Stomach (tissue), 8 donors: ENCODE measurements at regions not wholly inside any gene's neighbourhood (a gene's known extent, or its start where the extent isn't known, plus 50 kb on each side); places are given as distances from the start of the nearest gene placed in this dataset.

Experiments used
- DNase-seq, 2 donors: peaks; one replicate each; pipeline versions ENCODE4 v3.0.0 to v3.0.0-alpha.2; 2013 to 2019
- H3K27ac ChIP-seq, 5 donors: fragments of 200-600 bp in 4 of 5; sonication (generic) in 4 of 5; one replicate each; pipeline ENCODE4 v1.5.1; 2013 to 2019; ENCODE audit warnings: mild to moderate bottlenecking in 1 of 5, moderate library complexity in 1 of 5
- H3K27me3 ChIP-seq, 3 donors: fragments of 200-600 bp; sonication (generic); one replicate each; pipeline ENCODE4 v1.5.1; 2017 to 2019; ENCODE audit warnings: mixed run types in 1 of 3
- H3K36me3 ChIP-seq, 4 donors: fragments of 200-600 bp; sonication (generic); 1 replicate in 3 of 4; 2 replicates in 1 of 4; pipeline ENCODE4 v1.5.1; 2016 to 2019
- H3K4me1 ChIP-seq, 4 donors: fragments of 200-600 bp; sonication (generic); one replicate each; pipeline ENCODE4 v1.5.1; 2016 to 2019
- H3K4me3 ChIP-seq, 4 donors: fragments of 200-600 bp; sonication (generic) in 3 of 4; one replicate each; pipeline ENCODE4 v1.5.1; 2016 to 2019; ENCODE audit warnings: mild to moderate bottlenecking in 1 of 4
- H3K9me3 ChIP-seq, 4 donors: fragments of 200-600 bp; sonication (generic); one replicate each; pipeline ENCODE4 v1.5.1; 2016 to 2019
- CTCF ChIP-seq, 7 experiments: fragments of 450-650 bp in 4 of 7; fragments of 200-600 bp in 3 of 7; sonication (generic) in 3 of 7; IDR thresholded peaks; one replicate each; pipeline ENCODE4 v1.5.1; 2016 to 2019; ENCODE audit warnings: antibody characterized with exemption in 7 of 7, control low read depth in 2 of 7, mild to moderate bottlenecking in 1 of 7
- EP300 ChIP-seq: sonication (generic); formaldehyde crosslinking; IDR thresholded peaks from one replicate; pipeline ENCODE4 v1.6.1; 2017; ENCODE audit warnings: antibody characterized with exemption
- POLR2A ChIP-seq, 4 donors: fragments of 450-650 bp; IDR thresholded peaks; one replicate each; pipeline ENCODE4 v1.6.1; 2016; ENCODE audit warnings: antibody characterized with exemption in 4 of 4, control low read depth in 2 of 4, mild to moderate bottlenecking in 1 of 4, moderate library complexity in 1 of 4
- POLR2AphosphoS5 ChIP-seq, 3 donors: sonication (generic); formaldehyde crosslinking; IDR thresholded peaks; one replicate each; pipeline ENCODE4 v1.6.1; 2016; ENCODE audit warnings: antibody characterized with exemption in 3 of 3
- WGBS, 5 donors: extraction: QIAGEN DNeasy Blood & Tissue Kit in 3 of 5; methylation state at CpG; one replicate each; pipeline versions ENCODE4 v1.1.5 to v1.1.7; 2013 to 2018; 5-methylcytosine and 5-hydroxymethylcytosine counted together
- intact Hi-C: fragments of 100-400 bp; cut with DNase I; formaldehyde crosslinking; loops from one replicate; pipeline ENCODE4 v1.15.1; 2023; ENCODE audit warnings: low total_unique reads
- donor health status: healthy with polysubstance abuse.
- donor health status: Bipolar disorder and iron deficiency.
- donor health status: healthy.

GRCh38 chr9:31347082-31347617 is 1037.3 kb upstream of the ACO1 start:
- WGBS, 5 donors: 20 to 34% (median 25%) methylated on average over 6 of the region's 6 CpGs
- no peaks in the 10 kb centered on the region for H3K36me3 ChIP-seq
- H3K4me3 ChIP-seq: peak overlapping the region in 2 of 4 donors; percentile 4 to 5
- intact Hi-C loops: no loop called here
- no peaks in the 10 kb centered on the region for H3K27me3 ChIP-seq
- TF ChIP-seq POLR2AphosphoS5 (IDR thresholded peaks at IDR 0.05) (no peak), EP300 (no peak), POLR2A (IDR thresholded peaks at IDR 0.05) (no peak), CTCF (IDR thresholded peaks at IDR 0.05) (no peak)
- peaks cover 0 to 3% (median 0%) of the 10 kb centered on the region in 4 donors for H3K9me3 ChIP-seq
- peak in 1 of 2 donors; percentile 79 for DNase-seq
- H3K4me1 ChIP-seq: no peaks in the 10 kb centered on the region
- peak overlapping the region; percentile 11 to 73 (median 47) for H3K27ac ChIP-seq

GRCh38 chr9:31355159-31355882 is 1029.1 kb upstream of the ACO1 start:
- Histone ChIP-seq H3K27me3 (no peaks in the 10 kb centered on the region), H3K4me3 (no peak overlapping the region), H3K36me3 (no peaks in the 10 kb centered on the region), H3K9me3 (no peaks in the 10 kb centered on the region), H3K4me1 (no peaks in the 10 kb centered on the region), H3K27ac (no peak overlapping the region)
- no peak for DNase-seq
- WGBS, 5 donors: 88 to 92% (median 89%) methylated on average over 5 of the region's 5 CpGs
- no peak for TF ChIP-seq EP300
- intact Hi-C loops: no loop called here

- H3K4me3 ChIP-seq: no peak overlapping the region
- H3K27me3 ChIP-seq: no peaks in the 10 kb centered on the region
- TF ChIP-seq CTCF (IDR thresholded peaks at IDR 0.05) (no peak), EP300 (no peak), POLR2A (IDR thresholded peaks at IDR 0.05) (no peak), POLR2AphosphoS5 (IDR thresholded peaks at IDR 0.05) (no peak)
- H3K4me1 ChIP-seq: no peaks in the 10 kb centered on the region
- DNase-seq: no peak
- H3K36me3 ChIP-seq: no peaks in the 10 kb centered on the region
- intact Hi-C loops: no loop called here
- H3K9me3 ChIP-seq: no peaks in the 10 kb centered on the region
- H3K27ac ChIP-seq: no peak overlapping the region
Observed at GRCh38 chr9:31355965-31356364, 1028.5 kb upstream of the ACO1 start.

- Histone ChIP-seq H3K36me3 (no peaks in the 10 kb centered on the region), H3K27me3 (no peaks in the 10 kb centered on the region), H3K4me1 (no peaks in the 10 kb centered on the region), H3K9me3 (no peaks in the 10 kb centered on the region), H3K27ac (no peak overlapping the region), H3K4me3 (no peak overlapping the region)
- DNase-seq: no peak
- intact Hi-C loops: no loop called here
- TF ChIP-seq POLR2A (IDR thresholded peaks at IDR 0.05): no peak
- no peak for TF ChIP-seq CTCF (IDR thresholded peaks at IDR 0.05)
- TF ChIP-seq POLR2AphosphoS5 (IDR thresholded peaks at IDR 0.05): no peak
- no peak for TF ChIP-seq EP300
Observed at GRCh38 chr9:31359071-31359470, 1025.4 kb upstream of the ACO1 start.

GRCh38 chr9:31364171-31364570 is 1020.3 kb upstream of the ACO1 start:
- H3K27me3 ChIP-seq: no peaks in the 10 kb centered on the region
- H3K27ac ChIP-seq: no peak overlapping the region
- no peaks in the 10 kb centered on the region for H3K4me1 ChIP-seq
- intact Hi-C loops: no loop called here
- H3K36me3 ChIP-seq: no peaks in the 10 kb centered on the region
- no peak for DNase-seq
- 82 to 92% (median 86%) methylated on average over 5 of the region's 5 CpGs for WGBS, 5 donors
- TF ChIP-seq POLR2AphosphoS5 (IDR thresholded peaks at IDR 0.05): no peak
- TF ChIP-seq CTCF (IDR thresholded peaks at IDR 0.05): no peak
- TF ChIP-seq POLR2A (IDR thresholded peaks at IDR 0.05): no peak
- no peak for TF ChIP-seq EP300
- H3K4me3 ChIP-seq: no peak overlapping the region
- no peaks in the 10 kb centered on the region for H3K9me3 ChIP-seq
